KMS-11 (cell line): ENCODE measurements at regions not wholly inside any gene's neighbourhood (a gene's known extent, or its start where the extent isn't known, plus 50 kb on each side); places are given as distances from the start of the nearest gene placed in this dataset.

Experiments
- H2AFZ ChIP-seq: fragments of 200-600 bp; sonication (generic); 2 replicates; pipeline ENCODE4 v1.6.1; 2016; ENCODE audit warnings: antibody characterized with exemption, mixed run types, low read depth
- H3K27ac ChIP-seq: fragments of 200-600 bp; sonication (generic); 2 replicates; pipeline ENCODE4 v1.6.1; 2016; ENCODE audit warnings: mild to moderate bottlenecking, mixed run types
- H3K27me3 ChIP-seq: fragments of 200-600 bp; sonication (generic); 2 replicates; pipeline ENCODE4 v1.6.1; 2017; ENCODE audit warnings: mild to moderate bottlenecking, low read depth, mixed run types, moderate library complexity; ENCODE audit not compliant: insufficient read depth
- H3K36me3 ChIP-seq: fragments of 200-600 bp; sonication (generic); 2 replicates; pipeline ENCODE4 v1.6.1; 2017; ENCODE audit warnings: mild to moderate bottlenecking, mixed run types; ENCODE audit not compliant: insufficient read depth
- H3K4me1 ChIP-seq: fragments of 200-600 bp; sonication (generic); 2 replicates; pipeline ENCODE4 v1.6.1; 2016; ENCODE audit warnings: mild to moderate bottlenecking, low read depth, mixed run types; ENCODE audit not compliant: poor library complexity, severe bottlenecking
- H3K4me2 ChIP-seq: fragments of 200-600 bp; sonication (generic); 2 replicates; pipeline ENCODE4 v1.7.0; 2016; ENCODE audit warnings: mild to moderate bottlenecking, mixed run types
- H3K4me3 ChIP-seq: fragments of 200-600 bp; sonication (generic); IDR thresholded peaks from 2 replicates; pipeline ENCODE4 v1.6.1; 2017; ENCODE audit warnings: low read depth, low read length, mixed read lengths; ENCODE audit not compliant: insufficient read depth
- H3K79me2 ChIP-seq: fragments of 200-600 bp; sonication (generic); 2 replicates; pipeline ENCODE4 v1.6.1; 2016; ENCODE audit warnings: low read depth, mixed run types; ENCODE audit not compliant: insufficient read depth
- H3K9ac ChIP-seq: fragments of 200-600 bp; sonication (generic); 2 replicates; pipeline ENCODE4 v1.6.1; 2016; ENCODE audit warnings: mild to moderate bottlenecking, mixed run types
- H4K20me1 ChIP-seq: fragments of 200-600 bp; sonication (generic); 2 replicates; pipeline ENCODE4 v1.6.1; 2016; ENCODE audit warnings: mild to moderate bottlenecking, mixed run types; ENCODE audit not compliant: insufficient read depth
- CTCF ChIP-seq: fragments of 200-600 bp; sonication (generic); conservative IDR thresholded peaks from 2 replicates; pipeline ENCODE4 v1.6.1; 2017; ENCODE audit warnings: low read depth, mild to moderate bottlenecking, antibody characterized with exemption, low read length, moderate library complexity, mixed read lengths

DNA sequence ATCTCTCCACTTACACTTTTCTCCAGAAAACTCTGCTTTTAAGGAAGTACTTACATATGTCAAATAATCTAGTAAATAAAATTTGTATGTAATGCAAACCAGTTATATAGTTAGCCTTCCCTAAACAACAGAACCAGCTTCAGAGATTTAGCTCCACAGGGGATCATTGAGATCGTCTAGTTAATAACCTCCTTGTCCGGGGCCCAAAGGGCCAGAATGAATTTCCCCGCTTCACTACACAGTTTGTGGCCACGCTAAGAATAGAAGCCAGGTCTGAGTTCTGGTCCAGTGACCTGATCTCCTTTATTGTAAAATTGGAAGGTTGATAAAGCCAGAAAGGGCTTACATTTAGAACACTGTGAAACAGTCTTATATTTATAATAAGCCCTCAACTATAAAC, 245.2 kb downstream of the TPBG start:
- no peaks in the 10 kb centered on the region for H3K79me2 ChIP-seq
- no peak for TF ChIP-seq CTCF
- H3K4me2 ChIP-seq, result no peak overlapping the region
- no peaks in the 10 kb centered on the region for H3K27me3 ChIP-seq
- no peaks in the 10 kb centered on the region for H3K36me3 ChIP-seq
- no peak overlapping the region for H3K9ac ChIP-seq
- H4K20me1 ChIP-seq, result no peaks in the 10 kb centered on the region
- H3K4me1 ChIP-seq, result no peaks in the 10 kb centered on the region
- H3K4me3 ChIP-seq, result no peak overlapping the region
- H2AFZ ChIP-seq, result no peak overlapping the region
- H3K27ac ChIP-seq, result no peak overlapping the region

- no peak for TF ChIP-seq CTCF
Measured at GRCh38 chr6:82611751-82612150, 248.1 kb downstream of the TPBG start.

DNA sequence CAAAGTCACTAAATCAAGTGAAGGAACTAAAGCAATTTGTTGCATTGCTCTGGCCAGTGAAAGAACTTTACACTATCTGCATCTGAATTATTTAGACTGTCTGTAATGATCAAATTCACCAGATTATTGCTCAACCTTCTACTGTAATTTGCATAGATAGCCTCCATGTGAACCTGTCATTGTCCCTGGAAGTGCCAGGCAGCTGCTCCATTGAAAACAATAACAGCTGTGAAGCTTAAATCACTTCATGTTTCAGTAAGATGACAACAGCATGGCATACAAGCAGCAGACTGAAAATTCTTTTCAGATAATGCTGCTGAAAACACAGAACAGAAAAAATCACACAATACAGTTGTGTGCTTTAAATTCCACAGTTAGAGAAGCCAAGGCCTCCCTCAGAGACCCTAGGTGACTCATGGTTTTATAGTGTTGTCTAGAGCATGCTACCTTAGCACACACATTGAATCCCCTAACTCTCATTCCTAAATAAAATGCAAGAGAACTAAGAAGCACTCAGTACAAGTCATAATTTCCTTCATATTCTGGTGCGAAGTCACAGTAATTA, 248.9 kb downstream of the TPBG start:
- Histone ChIP-seq H3K4me2 (no peak overlapping the region), H3K36me3 (no peaks in the 10 kb centered on the region), H3K4me1 (no peaks in the 10 kb centered on the region), H2AFZ (no peak overlapping the region), H3K27me3 (no peaks in the 10 kb centered on the region), H3K9ac (no peak overlapping the region), H3K27ac (no peak overlapping the region), H3K79me2 (no peaks in the 10 kb centered on the region), H4K20me1 (no peaks in the 10 kb centered on the region), H3K4me3 (no peak overlapping the region)
- no peak for TF ChIP-seq CTCF

More at GRCh38 chr6:82611751-82612150, 248.1 kb downstream of the TPBG start:
- H3K79me2 ChIP-seq, result no peaks in the 10 kb centered on the region
- H3K36me3 ChIP-seq, result no peaks in the 10 kb centered on the region
- no peak overlapping the region for H3K4me2 ChIP-seq
- H3K4me1 ChIP-seq, result no peaks in the 10 kb centered on the region
- H2AFZ ChIP-seq, result no peak overlapping the region
- no peak overlapping the region for H3K9ac ChIP-seq
- no peaks in the 10 kb centered on the region for H3K27me3 ChIP-seq
- no peak overlapping the region for H3K27ac ChIP-seq
- H4K20me1 ChIP-seq, result no peaks in the 10 kb centered on the region
- H3K4me3 ChIP-seq, result no peak overlapping the region

DNA sequence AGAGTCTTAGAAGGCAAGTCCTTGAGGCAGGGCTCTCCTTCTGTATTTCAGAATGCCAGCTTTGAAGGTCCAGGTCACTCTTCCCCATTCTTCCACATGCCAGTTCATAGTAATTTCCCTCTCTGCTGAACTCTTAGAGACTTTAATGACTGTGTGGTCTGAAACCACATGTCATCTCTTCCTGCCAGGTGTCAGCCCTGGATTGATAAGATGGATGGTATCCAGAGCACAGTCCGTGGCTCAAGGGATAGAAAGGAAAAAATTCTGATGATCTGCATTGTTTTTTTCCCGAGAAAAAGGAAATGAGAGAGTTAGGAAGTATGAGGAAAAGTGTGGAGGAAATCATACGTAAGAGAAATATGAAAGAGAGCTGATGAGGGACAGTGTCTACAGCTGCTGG, 250.9 kb downstream of the TPBG start:
- Histone ChIP-seq H3K4me2 (no peak overlapping the region), H2AFZ (no peak overlapping the region), H3K79me2 (no peaks in the 10 kb centered on the region), H3K27me3 (no peaks in the 10 kb centered on the region), H3K4me3 (no peak overlapping the region), H4K20me1 (no peaks in the 10 kb centered on the region), H3K9ac (no peak overlapping the region), H3K4me1 (no peaks in the 10 kb centered on the region), H3K27ac (no peak overlapping the region), H3K36me3 (no peaks in the 10 kb centered on the region)
- TF ChIP-seq CTCF, result no peak
